K562 (cell line): ENCODE measurements at regions not wholly inside any gene's neighbourhood (a gene's known extent, or its start where the extent isn't known, plus 50 kb on each side); places are given as distances from the start of the nearest gene placed in this dataset.

ENCODE experiments used
- ATAC-seq: fragments of 200-7000 bp; cut with Tn5 transposase; 3 replicates; pipeline ENCODE4 v1.9.1; 2020; ENCODE audit warnings: moderate library complexity
- BruUV-seq: library from RNA; stranded (reverse); fragments of 400-500 nt; replicated peaks from 2 replicates; lab custom pipeline; 2021; lab: Mats Ljungman, UMichigan
- CTCF ChIA-PET: fragments of 300-600 bp; formaldehyde crosslinking; extraction: SDS; loops from one replicate; lab custom pipeline; 2021; ENCODE audit warnings: low intra/inter-chr PET ratio; lab: Yijun Ruan, JAX
- POLR2A ChIA-PET: fragments of 300-600, 350-650 bp; sonication (Branson Sonifier 250); formaldehyde crosslinking; extraction: SDS; loops from one replicate; lab custom pipeline; 2021; ENCODE audit warnings: antibody characterized with exemption, inconsistent platforms; lab: Yijun Ruan, JAX
- DNase-seq, 4 experiments: peaks; one replicate each; pipeline versions ENCODE4 v3.0.0 to v3.0.0-alpha.2; 2011 to 2018; ENCODE audit warnings: low spot score in 3 of 4, mixed read lengths in 3 of 4; ENCODE audit errors: extremely low read depth in 1 of 4
- FAIRE-seq: peaks from 2 replicates; lab custom pipeline; 2011; peaks lifted over from hg19 to GRCh38; lab: Jason Lieb, UNC
- H2AFZ ChIP-seq: 2 replicates; pipeline ENCODE4 v1.6.0; 2011; ENCODE audit warnings: low read depth, low read length, control low read depth, inconsistent platforms
- H3K27ac ChIP-seq: fragments of 200-600 bp; 3 replicates; pipeline ENCODE4 v1.8.0; 2011; ENCODE audit warnings: low read depth, mild to moderate bottlenecking, control low read depth, inconsistent platforms, low read length, moderate library complexity, mixed read lengths; ENCODE audit errors: extremely low read depth
- H3K27me3 ChIP-seq, 2 experiments: fragments of 300-600 bp in 1 of 2; 2 replicates in 1 of 2; 3 replicates in 1 of 2; pipeline versions ENCODE4 v1.6.0 to v1.8.0; 2011; ENCODE audit warnings: inconsistent platforms in 2 of 2, low read length in 2 of 2, mild to moderate bottlenecking in 1 of 2, mixed read lengths in 1 of 2, moderate library complexity in 1 of 2; ENCODE audit not compliant: control insufficient read depth in 2 of 2, insufficient read depth in 2 of 2
- H3K36me3 ChIP-seq: fragments of 300-600 bp; 3 replicates; pipeline ENCODE4 v1.8.0; 2011; ENCODE audit warnings: mild to moderate bottlenecking, low read length, inconsistent platforms; ENCODE audit not compliant: control insufficient read depth, insufficient read depth
- H3K4me1 ChIP-seq, 2 experiments: fragments of 200-600 bp in 1 of 2; replicated peaks in 1 of 2; 2 replicates in 1 of 2; 3 replicates in 1 of 2; pipeline versions ENCODE4 v1.5.1 to v1.8.0; 2011; ENCODE audit warnings: inconsistent platforms in 2 of 2, low read length in 2 of 2, mild to moderate bottlenecking in 1 of 2, mixed read lengths in 1 of 2, moderate library complexity in 1 of 2; ENCODE audit not compliant: control insufficient read depth in 2 of 2, insufficient read depth in 2 of 2
- H3K4me2 ChIP-seq: 2 replicates; pipeline ENCODE4 v1.6.1; 2011; ENCODE audit warnings: low read length, control low read depth, inconsistent platforms, mixed read lengths; ENCODE audit not compliant: insufficient read depth
- H3K4me3 ChIP-seq: fragments of 200-600 bp; sonication (generic), shearing (Covaris generic); 2 replicates; pipeline ENCODE4 v1.5.1; 2016; ENCODE audit warnings: control low read depth, inconsistent platforms
- H3K79me2 ChIP-seq: fragments of 200-600 bp; 3 replicates; pipeline ENCODE4 v1.8.0; 2011; ENCODE audit warnings: low read length, inconsistent platforms; ENCODE audit not compliant: control insufficient read depth, insufficient read depth
- H3K9ac ChIP-seq, 2 experiments: 2 replicates each; pipeline versions ENCODE4 v1.6.0 to v1.6.1; 2011; ENCODE audit warnings: low read depth in 2 of 2, low read length in 2 of 2, control low read depth in 1 of 2, inconsistent platforms in 1 of 2, mild to moderate bottlenecking in 1 of 2, mixed read lengths in 1 of 2; ENCODE audit not compliant: insufficient read depth in 1 of 2
- H3K9me1 ChIP-seq: one replicate; pipeline ENCODE4 v1.6.0; 2011; ENCODE audit warnings: inconsistent platforms, mild to moderate bottlenecking, low read length, moderate library complexity; ENCODE audit not compliant: control insufficient read depth, insufficient read depth
- H3K9me3 ChIP-seq: replicated peaks from 2 replicates; pipeline ENCODE4 v1.5.1; 2011; ENCODE audit warnings: low read depth, low read length, inconsistent platforms; ENCODE audit not compliant: control insufficient read depth, insufficient read depth
- H4K20me1 ChIP-seq: replicated peaks from 2 replicates; pipeline ENCODE4 v1.6.1; 2011; ENCODE audit warnings: low read length, inconsistent platforms, mixed read lengths; ENCODE audit not compliant: control insufficient read depth, insufficient read depth
- AFF1 ChIP-seq, 2 experiments: fragments of 450-650 bp; IDR thresholded peaks; 2 replicates each; pipeline ENCODE4 v1.6.1; 2018; ENCODE audit warnings: mild to moderate bottlenecking in 2 of 2, low read depth in 1 of 2; ENCODE audit not compliant: partially characterized antibody in 2 of 2
- CEBPG ChIP-seq, 3 experiments: fragments of 200-800 bp in 1 of 3; sonication (Bioruptor generic) in 1 of 3; sonication (generic) in 1 of 3; formaldehyde crosslinking in 1 of 3; IDR thresholded peaks in 2 of 3; conservative IDR thresholded peaks in 1 of 3; 2 replicates each; pipeline versions ENCODE4 v1.6.1 to v1.8.0; 2016 to 2022; ENCODE audit warnings: missing compliant biosample characterization in 2 of 3, missing genetic modification characterization in 2 of 3, mild to moderate bottlenecking in 1 of 3, missing genetic modification reagents in 1 of 3
- WGBS: fragments of 100-300 bp; shearing (Covaris generic); methylation state at CpG from one replicate; pipeline ENCODE4 v1.1.6; 2016; ENCODE audit warnings: low coverage, mixed read lengths; ENCODE audit not compliant: insufficient coverage; ENCODE audit errors: missing lambda C conversion rate; 5-methylcytosine and 5-hydroxymethylcytosine counted together
- in situ Hi-C: fragments of 300-500 bp; cut with MboI; formaldehyde crosslinking; loops from 4 replicates; pipeline ENCODE4 v1.15.0; 2018; ENCODE audit warnings: inconsistent platforms, mixed read lengths
- intact Hi-C: fragments of 100-400 bp; cut with micrococcal nuclease; formaldehyde crosslinking; loops from 2 replicates; pipeline ENCODE4 v1.14.2; 2022

GRCh38 chr6:112691289-112691688 lies 344.2 kb downstream of the RFPL4B start:
- intact Hi-C loops, result no loop called here
- no peaks in the 10 kb centered on the region for H3K9me3 ChIP-seq
- no peak overlapping the region for H3K27ac ChIP-seq
- H3K27me3 ChIP-seq, result no peaks in the 10 kb centered on the region
- WGBS, result 0% methylated on average over 1 of the region's 1 CpG
- DNase-seq (peak in 1 of 4 experiments; percentile 14), ATAC-seq (no peak), FAIRE-seq (no peak)
- POLR2A ChIA-PET, result interaction anchor here (1.3 kb wide), 1 partner anchor 9 kb away, joined by 4 read pairs; no protein-coding TSS in a partner anchor
- no peak overlapping the region for H3K9ac ChIP-seq
- H2AFZ ChIP-seq, result no peak overlapping the region
- in situ Hi-C loops, result no loop called here
- no peaks in the 10 kb centered on the region for H4K20me1 ChIP-seq
- H3K4me2 ChIP-seq, result no peak overlapping the region
- H3K79me2 ChIP-seq, result no peaks in the 10 kb centered on the region
- H3K9me1 ChIP-seq, result no peaks in the 10 kb centered on the region
- no peaks in the 10 kb centered on the region for H3K4me1 ChIP-seq
- H3K36me3 ChIP-seq, result no peaks in the 10 kb centered on the region
- TF ChIP-seq CEBPG (CRISPR knock-in tag; IDR thresholded peaks at IDR 0.05), result no peak
- peak in 1 of 2 experiments; percentile 54; a peak in 1 of 4 replicates for TF ChIP-seq CEBPG (tag; conservative IDR thresholded peaks at IDR 0.05 in 1 of 2, IDR thresholded peaks at IDR 0.05 in 1 of 2)
- TF ChIP-seq AFF1 (IDR thresholded peaks at IDR 0.05; ENCODE audit: low read depth in 1 of 2, partially characterized antibody in 2 of 2), result no peak
- TF ChIP-seq, all 486 proteins: peak for 1
- BruUV-seq, result no TSS peak
- no peak overlapping the region for H3K4me3 ChIP-seq
- CTCF ChIA-PET, result no interaction called here
